Endodermal cell (in vitro differentiated cells): ENCODE measurements at regions not wholly inside any gene's neighbourhood (a gene's known extent, or its start where the extent isn't known, plus 50 kb on each side); places are given as distances from the start of the nearest gene placed in this dataset.

Experiments
- DNase-seq: peaks from one replicate; pipeline ENCODE4 v3.0.0-alpha.2; 2017
- H3K27ac ChIP-seq: 2 replicates; pipeline ENCODE4 v1.5.1; 2013; ENCODE audit warnings: mild to moderate bottlenecking, low read depth, low read length, moderate library complexity
- H3K27me3 ChIP-seq: 2 replicates; pipeline ENCODE4 v1.6.1; 2013; ENCODE audit warnings: mild to moderate bottlenecking, low read length, moderate library complexity; ENCODE audit not compliant: insufficient read depth, control insufficient read depth, poor library complexity, severe bottlenecking
- H3K36me3 ChIP-seq: 2 replicates; pipeline ENCODE4 v1.7.0; 2013; ENCODE audit warnings: mild to moderate bottlenecking, low read length, moderate library complexity; ENCODE audit not compliant: control insufficient read depth, insufficient read depth
- H3K4me1 ChIP-seq: one replicate; pipeline ENCODE4 v1.7.0; 2013; ENCODE audit warnings: low read length; ENCODE audit not compliant: control insufficient read depth, insufficient read depth
- H3K4me3 ChIP-seq: 2 replicates; pipeline ENCODE4 v1.5.1; 2013; ENCODE audit warnings: mild to moderate bottlenecking, low read length, moderate library complexity
- H3K9ac ChIP-seq: 2 replicates; pipeline ENCODE4 v1.6.1; 2013; ENCODE audit warnings: mild to moderate bottlenecking, low read length, moderate library complexity; ENCODE audit not compliant: poor library complexity, severe bottlenecking; ENCODE audit errors: extremely low read depth
- H3K9me3 ChIP-seq: 2 replicates; pipeline ENCODE4 v1.6.1; 2013; ENCODE audit warnings: mild to moderate bottlenecking, low read length, moderate library complexity; ENCODE audit not compliant: control insufficient read depth
- H3K27ac Mint-ChIP-seq: 2 replicates; pipeline ENCODE4 v1.8.0; 2020; ENCODE audit warnings: mixed read lengths
- H3K27me3 Mint-ChIP-seq: 2 replicates; pipeline ENCODE4 v1.8.0; 2021; ENCODE audit warnings: mild to moderate bottlenecking, mixed read lengths; ENCODE audit not compliant: insufficient read depth
- H3K36me3 Mint-ChIP-seq: 2 replicates; pipeline ENCODE4 v1.8.0; 2020; ENCODE audit warnings: low read depth, mixed read lengths
- H3K4me1 Mint-ChIP-seq: 2 replicates; pipeline ENCODE4 v1.8.0; 2020; ENCODE audit warnings: mixed read lengths
- H3K4me3 Mint-ChIP-seq: 2 replicates; pipeline ENCODE4 v1.8.0; 2020; ENCODE audit warnings: mild to moderate bottlenecking, moderate library complexity, mixed read lengths
- H3K9me3 Mint-ChIP-seq: 2 replicates; pipeline ENCODE4 v1.8.0; 2020; ENCODE audit warnings: mild to moderate bottlenecking, mixed read lengths
- CTCF ChIP-seq: fragments of 200-600 bp; sonication (generic); conservative IDR thresholded peaks from 2 replicates; pipeline ENCODE4 v1.5.0; 2021; ENCODE audit warnings: antibody characterized with exemption, mild to moderate bottlenecking
- WGBS, 2 experiments: methylation state at CpG; one replicate each; pipeline versions ENCODE4 v1.1.5 to v1.1.7; 2013; ENCODE audit warnings: missing lambda C conversion rate in 2 of 2, mixed read lengths in 1 of 2; ENCODE audit not compliant: insufficient coverage in 1 of 2, insufficient read length in 1 of 2; 5-methylcytosine and 5-hydroxymethylcytosine counted together

GRCh38 chr5:9799606-9800005 lies 169.5 kb upstream of the TAS2R1 start:
- Histone ChIP-seq H3K27ac (no peak overlapping the region), H3K4me3 (no peak overlapping the region), H3K36me3 (no peaks in the 10 kb centered on the region), H3K9ac (no peak overlapping the region), H3K9me3 (peaks cover 27% of the 10 kb centered on the region), H3K4me1 (no peaks in the 10 kb centered on the region), H3K27me3 (no peaks in the 10 kb centered on the region)
- Mint-ChIP-seq H3K36me3 (no peaks in the 10 kb centered on the region), H3K27me3 (no peaks in the 10 kb centered on the region), H3K27ac (no peak overlapping the region), H3K4me1 (peaks cover 2% of the 10 kb centered on the region), H3K9me3 (peaks cover 22% of the 10 kb centered on the region), H3K4me3 (no peak overlapping the region)
- no peak for DNase-seq
- TF ChIP-seq CTCF = no peak
- 88 to 100% methylated on average over 1 to 4 of the region's 4 CpGs for WGBS, 2 experiments

DNA sequence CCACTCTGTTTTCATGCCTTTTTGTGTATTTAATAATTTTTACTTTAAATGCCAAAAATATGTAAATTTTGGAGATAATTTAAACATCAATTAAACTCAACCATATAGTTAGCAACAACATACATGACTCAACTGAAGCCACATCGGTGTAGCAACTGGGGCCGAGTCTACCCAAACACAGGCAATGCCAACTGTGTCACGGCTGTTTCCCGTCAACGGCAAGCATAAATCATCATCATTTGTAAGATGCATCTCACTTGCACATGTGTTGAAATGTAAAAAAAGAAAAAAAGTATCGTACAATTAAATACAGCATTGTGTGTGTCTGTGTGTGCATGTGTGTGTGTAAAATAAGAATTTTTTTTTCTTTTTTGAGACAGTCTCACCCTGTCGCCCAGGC lies 160.1 kb upstream of the TAS2R1 start:
- 80 to 95% methylated on average over 1 to 7 of the region's 7 CpGs for WGBS, 2 experiments
- H3K27ac ChIP-seq = no peak overlapping the region
- no peaks in the 10 kb centered on the region for H3K36me3 Mint-ChIP-seq
- H3K36me3 ChIP-seq = no peaks in the 10 kb centered on the region
- H3K4me1 ChIP-seq = peaks cover 11% of the 10 kb centered on the region
- TF ChIP-seq CTCF = no peak
- H3K9me3 Mint-ChIP-seq = no peaks in the 10 kb centered on the region
- no peak for DNase-seq
- no peak overlapping the region for H3K27ac Mint-ChIP-seq
- no peaks in the 10 kb centered on the region for H3K27me3 Mint-ChIP-seq
- no peaks in the 10 kb centered on the region for H3K27me3 ChIP-seq
- H3K4me1 Mint-ChIP-seq = peaks cover 29% of the 10 kb centered on the region
- H3K4me3 Mint-ChIP-seq = no peak overlapping the region
- no peaks in the 10 kb centered on the region for H3K9me3 ChIP-seq
- H3K9ac ChIP-seq = no peak overlapping the region
- H3K4me3 ChIP-seq = no peak overlapping the region

DNA sequence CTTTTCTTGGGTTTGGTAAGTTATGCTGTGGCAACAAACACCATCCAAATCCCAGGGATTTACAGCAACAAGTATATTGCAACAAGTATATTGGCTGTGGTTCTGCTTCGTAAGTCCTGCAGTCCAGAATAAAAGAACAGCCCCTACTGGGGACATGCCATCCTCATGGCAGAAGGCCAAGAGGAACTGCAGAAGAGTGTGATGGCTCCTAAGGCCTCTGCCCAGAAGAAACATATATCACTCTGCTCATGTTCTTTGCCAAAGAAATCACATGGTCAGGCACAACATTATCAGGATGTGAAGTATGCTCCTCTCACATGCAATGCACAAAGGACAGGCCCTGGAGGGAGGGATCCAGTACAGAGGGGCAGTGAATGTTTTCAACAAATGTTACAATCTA lies 159.6 kb upstream of the TAS2R1 start:
- 100% methylated on average over 1 of the region's 1 CpG; no CpG with 5 or more reads in 1 of the 2 experiments for WGBS, 2 experiments
- Histone ChIP-seq H3K4me1 (peaks cover 11% of the 10 kb centered on the region), H3K27ac (no peak overlapping the region), H3K9ac (no peak overlapping the region), H3K4me3 (no peak overlapping the region), H3K36me3 (no peaks in the 10 kb centered on the region), H3K27me3 (no peaks in the 10 kb centered on the region), H3K9me3 (no peaks in the 10 kb centered on the region)
- no peak overlapping the region for H3K27ac Mint-ChIP-seq
- no peak for DNase-seq
- no peaks in the 10 kb centered on the region for H3K27me3 Mint-ChIP-seq
- H3K9me3 Mint-ChIP-seq = no peaks in the 10 kb centered on the region
- H3K4me3 Mint-ChIP-seq = no peak overlapping the region
- TF ChIP-seq CTCF = no peak
- peaks cover 33% of the 10 kb centered on the region for H3K4me1 Mint-ChIP-seq
- no peaks in the 10 kb centered on the region for H3K36me3 Mint-ChIP-seq
